ENCODE measurements at regions not wholly inside any gene's neighbourhood (a gene's known extent, or its start where the extent isn't known, plus 50 kb on each side); places are given as distances from the start of the nearest gene placed in this dataset.

DNA sequence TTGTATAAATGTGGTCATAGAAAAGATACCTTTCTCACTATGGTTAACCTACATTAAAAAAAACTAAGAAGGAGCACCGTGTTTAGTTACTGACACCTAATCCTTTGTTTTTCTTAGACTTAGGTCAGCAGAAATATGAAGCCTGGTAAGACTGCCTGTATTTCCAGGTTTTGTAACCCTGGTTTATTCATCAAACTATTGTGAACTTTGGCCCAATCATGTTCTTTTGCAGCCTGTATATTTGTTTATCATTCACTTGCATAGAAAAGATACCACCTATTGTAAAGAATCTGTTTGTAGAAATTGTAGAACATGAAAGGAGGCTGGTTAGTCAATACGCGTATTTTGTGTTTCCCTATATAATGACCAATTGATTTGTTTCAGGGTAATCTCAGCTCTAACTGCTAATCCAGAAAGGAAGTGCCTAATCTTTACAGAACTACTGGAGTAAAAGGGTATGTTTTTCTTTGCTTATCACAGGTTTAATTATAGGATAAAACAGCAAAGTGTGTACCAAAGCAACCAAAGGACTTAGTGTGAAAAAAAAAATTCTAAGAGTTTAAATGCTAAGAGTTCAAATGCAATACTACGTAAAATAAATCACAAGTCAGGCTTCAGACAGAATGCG, 103.6 kb downstream of the LURAP1L start:
- CTCF ChIA-PET = no interaction called here

DNA sequence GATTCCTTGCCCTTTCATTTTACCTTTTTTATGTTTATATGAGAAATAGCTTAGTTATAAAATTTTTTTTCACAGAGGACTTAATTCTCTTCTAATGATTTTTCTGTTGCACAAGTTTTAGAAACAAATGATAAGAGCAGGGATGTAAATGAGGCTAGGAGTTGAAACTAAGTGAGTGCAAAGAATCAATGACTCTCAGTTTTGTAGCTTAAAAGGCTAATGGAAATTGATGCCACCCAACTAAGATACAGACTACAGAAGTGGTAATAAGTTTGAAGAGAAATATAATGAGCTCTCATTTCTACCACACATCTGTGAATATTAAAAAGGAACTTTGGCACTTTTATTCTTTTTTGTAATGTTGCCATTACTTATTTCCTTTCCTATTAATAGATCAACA, 105.1 kb downstream of the LURAP1L start:
- Mint-ChIP-seq H3K9me3 (peaks cover 2% of the 10 kb centered on the region), H3K27me3 (no peaks in the 10 kb centered on the region), H3K27ac (no peak overlapping the region), H3K36me3 (ENCODE audit: low read depth) (no peaks in the 10 kb centered on the region), H3K4me3 (no peak overlapping the region), H3K4me1 (ENCODE audit: low read depth) (no peaks in the 10 kb centered on the region)
- Histone ChIP-seq H3K4me1 (ENCODE audit: insufficient read depth, low read length) (no peaks in the 10 kb centered on the region), H3K27me3 (ENCODE audit: control insufficient read depth in 1 of 2, insufficient read depth in 2 of 2, low read length in 2 of 2) (no peaks in the 10 kb centered on the region), H3K27ac (ENCODE audit: low read depth in 1 of 2, low read length in 2 of 2) (no peak overlapping the region), H3K36me3 (ENCODE audit: insufficient read depth, low read length) (no peaks in the 10 kb centered on the region), H3K4me3 (ENCODE audit: low read length) (no peak overlapping the region), H3K9me3 (ENCODE audit: control insufficient read depth in 1 of 2, insufficient read depth in 1 of 2, low read length in 2 of 2) (peaks cover 0 to 3% of the 10 kb centered on the region in 2 experiments)
- DNase-seq (no peak), ATAC-seq (ENCODE audit: poor library complexity) (no peak)
- ChIA-PET POLR2A (no interaction called here), CTCF (no interaction called here)
- TF ChIP-seq CTCF (IDR thresholded peaks at IDR 0.05) = no peak
- intact Hi-C loops (cut with DNase I, micrococcal nuclease) = no loop called here

More for the DNA sequence above, 103.6 kb downstream of the LURAP1L start:
- Mint-ChIP-seq H3K36me3 (ENCODE audit: low read depth) (no peaks in the 10 kb centered on the region), H3K4me3 (no peak overlapping the region), H3K9me3 (peaks cover 3% of the 10 kb centered on the region), H3K4me1 (ENCODE audit: low read depth) (no peaks in the 10 kb centered on the region), H3K27ac (no peak overlapping the region), H3K27me3 (no peaks in the 10 kb centered on the region)
- Histone ChIP-seq H3K27ac (ENCODE audit: low read depth in 1 of 2, low read length in 2 of 2) (no peak overlapping the region), H3K9me3 (ENCODE audit: control insufficient read depth in 1 of 2, insufficient read depth in 1 of 2, low read length in 2 of 2) (peaks cover 0 to 3% of the 10 kb centered on the region in 2 experiments), H3K36me3 (ENCODE audit: insufficient read depth, low read length) (no peaks in the 10 kb centered on the region), H3K27me3 (ENCODE audit: control insufficient read depth in 1 of 2, insufficient read depth in 2 of 2, low read length in 2 of 2) (no peaks in the 10 kb centered on the region), H3K4me1 (ENCODE audit: insufficient read depth, low read length) (no peaks in the 10 kb centered on the region), H3K4me3 (ENCODE audit: low read length) (no peak overlapping the region)
- no peak for TF ChIP-seq CTCF (IDR thresholded peaks at IDR 0.05)
- ATAC-seq (ENCODE audit: poor library complexity) = no peak
- intact Hi-C loops (cut with DNase I, micrococcal nuclease) = no loop called here
- POLR2A ChIA-PET = no interaction called here
- no peak for DNase-seq

- intact Hi-C loops (cut with DNase I, micrococcal nuclease) = no loop called here
- ChIA-PET CTCF (no interaction called here), POLR2A (no interaction called here)
- no peaks in the 10 kb centered on the region for H3K27me3 ChIP-seq (ENCODE audit: control insufficient read depth in 1 of 2, insufficient read depth in 2 of 2, low read length in 2 of 2)
- Mint-ChIP-seq H3K4me3 (no peak overlapping the region), H3K27ac (no peak overlapping the region), H3K36me3 (ENCODE audit: low read depth) (no peaks in the 10 kb centered on the region), H3K27me3 (no peaks in the 10 kb centered on the region), H3K9me3 (peaks cover 4% of the 10 kb centered on the region), H3K4me1 (ENCODE audit: low read depth) (no peaks in the 10 kb centered on the region)
- no peak overlapping the region for H3K27ac ChIP-seq (ENCODE audit: low read depth in 1 of 2, low read length in 2 of 2)
- DNase-seq = no peak
- no peak for TF ChIP-seq CTCF (IDR thresholded peaks at IDR 0.05)
- no peaks in the 10 kb centered on the region for H3K4me1 ChIP-seq (ENCODE audit: insufficient read depth, low read length)
- ATAC-seq (ENCODE audit: poor library complexity) = no peak
- no peaks in the 10 kb centered on the region for H3K36me3 ChIP-seq (ENCODE audit: insufficient read depth, low read length)
- H3K9me3 ChIP-seq (ENCODE audit: control insufficient read depth in 1 of 2, insufficient read depth in 1 of 2, low read length in 2 of 2) = peaks cover 0 to 3% of the 10 kb centered on the region in 2 experiments
- no peak overlapping the region for H3K4me3 ChIP-seq (ENCODE audit: low read length)
Measured at GRCh38 chr9:12880406-12881015, 105.7 kb downstream of the LURAP1L start.
